Endothelial cell of umbilical vein (primary cell): ENCODE measurements at regions not wholly inside any gene's neighbourhood (a gene's known extent, or its start where the extent isn't known, plus 50 kb on each side); places are given as distances from the start of the nearest gene placed in this dataset.

Source experiments
- BruUV-seq: library from RNA; stranded (reverse); fragments of 400-500 nt; replicated peaks from 2 replicates; lab custom pipeline; 2021; lab: Mats Ljungman, UMichigan
- CTCF ChIA-PET: fragments of 300-600, 350-600 bp; sonication (Branson Sonifier 250); formaldehyde crosslinking; loops from one replicate; lab custom pipeline; 2021; ENCODE audit warnings: antibody characterized with exemption, inconsistent platforms; lab: Charles Lee
- POLR2A ChIA-PET: fragments of 300-600, 350-600 bp; sonication (Branson Sonifier 250); formaldehyde crosslinking; loops from one replicate; lab custom pipeline; 2021; ENCODE audit warnings: antibody characterized with exemption, inconsistent platforms; lab: Charles Lee
- DNase-seq: peaks from one replicate; pipeline ENCODE4 v3.0.0-alpha.2; 2011; ENCODE audit warnings: low read depth, low spot score
- FAIRE-seq: peaks from 2 replicates; lab custom pipeline; 2011; peaks lifted over from hg19 to GRCh38; lab: Jason Lieb, UNC
- H2AFZ ChIP-seq: 2 replicates; pipeline ENCODE4 v1.6.0; 2012; ENCODE audit warnings: low read depth, low read length, control low read depth, inconsistent platforms
- H3K27ac ChIP-seq: 2 replicates; pipeline ENCODE4 v1.5.1; 2011; ENCODE audit warnings: low read depth, mild to moderate bottlenecking, control low read depth, low read length, moderate library complexity; ENCODE audit not compliant: insufficient read depth
- H3K27me3 ChIP-seq, 2 experiments: 2 replicates each; pipeline versions ENCODE4 v1.6.0 to v1.6.1; 2011; ENCODE audit warnings: low read length in 2 of 2, mixed read lengths in 1 of 2; ENCODE audit not compliant: control insufficient read depth in 2 of 2, insufficient read depth in 2 of 2
- H3K36me3 ChIP-seq, 2 experiments: 2 replicates in 1 of 2; 3 replicates in 1 of 2; pipeline ENCODE4 v1.5.1; 2011; ENCODE audit warnings: low read length in 2 of 2, mild to moderate bottlenecking in 1 of 2, moderate library complexity in 1 of 2; ENCODE audit not compliant: control insufficient read depth in 2 of 2, insufficient read depth in 2 of 2; ENCODE audit errors: extremely low read depth in 1 of 2
- H3K4me1 ChIP-seq: 3 replicates; pipeline ENCODE4 v1.5.1; 2011; ENCODE audit warnings: mild to moderate bottlenecking, low read length; ENCODE audit not compliant: control insufficient read depth, insufficient read depth; ENCODE audit errors: extremely low read depth
- H3K4me2 ChIP-seq: 2 replicates; pipeline ENCODE4 v1.6.1; 2011; ENCODE audit warnings: low read length, control low read depth, mixed read lengths; ENCODE audit not compliant: insufficient read depth
- H3K4me3 ChIP-seq, 3 experiments: fragments of 200-600 bp in 1 of 3; sonication (generic), shearing (Covaris generic) in 1 of 3; replicated peaks in 1 of 3; 2 replicates each; pipeline ENCODE4 v1.5.1; 2011 to 2016; ENCODE audit warnings: control low read depth in 3 of 3, low read length in 3 of 3, mild to moderate bottlenecking in 2 of 3, inconsistent platforms in 1 of 3, low read depth in 1 of 3, moderate library complexity in 1 of 3; ENCODE audit not compliant: insufficient read depth in 1 of 3
- H3K79me2 ChIP-seq: 2 replicates; pipeline ENCODE4 v1.6.0; 2012; ENCODE audit warnings: low read length, inconsistent platforms; ENCODE audit not compliant: control insufficient read depth, insufficient read depth
- H3K9ac ChIP-seq: replicated peaks from 2 replicates; pipeline ENCODE3; 2011; ENCODE audit warnings: low read length, control low read depth; ENCODE audit not compliant: insufficient read depth; ENCODE audit errors: extremely low read depth
- H3K9me1 ChIP-seq: replicated peaks from 3 replicates; pipeline ENCODE4 v1.6.0; 2011; ENCODE audit warnings: mild to moderate bottlenecking, low read length; ENCODE audit not compliant: control insufficient read depth, insufficient read depth; ENCODE audit errors: extremely low read depth
- H3K9me3 ChIP-seq: replicated peaks from 2 replicates; pipeline ENCODE4 v1.5.1; 2012; ENCODE audit warnings: low read length, inconsistent platforms; ENCODE audit not compliant: control insufficient read depth, insufficient read depth
- H4K20me1 ChIP-seq: replicated peaks from 2 replicates; pipeline ENCODE3; 2011; ENCODE audit warnings: mild to moderate bottlenecking, low read length; ENCODE audit not compliant: control insufficient read depth, insufficient read depth; ENCODE audit errors: extremely low read depth
- EZH2 ChIP-seq: IDR thresholded peaks from 2 replicates; pipeline ENCODE4 v1.6.1; 2012; ENCODE audit warnings: borderline replicate concordance, low read depth, mild to moderate bottlenecking, moderate library complexity, low read length, inconsistent platforms; ENCODE audit not compliant: severe bottlenecking
- FOS ChIP-seq: IDR thresholded peaks from 2 replicates; pipeline ENCODE4 v1.6.1; 2011; ENCODE audit warnings: mild to moderate bottlenecking, low read length, moderate library complexity, borderline replicate concordance; ENCODE audit not compliant: insufficient read depth
- GATA2 ChIP-seq: IDR thresholded peaks from 2 replicates; pipeline ENCODE4 v1.7.0; 2011; ENCODE audit warnings: low read depth, mild to moderate bottlenecking, moderate library complexity, mixed read lengths, low read length; ENCODE audit not compliant: insufficient read length, insufficient read depth
- JUN ChIP-seq: IDR thresholded peaks from 2 replicates; pipeline ENCODE4 v1.6.1; 2011; ENCODE audit warnings: borderline replicate concordance, low read depth; ENCODE audit not compliant: insufficient read length, insufficient read depth
- POLR2AphosphoS5 ChIP-seq: IDR thresholded peaks from 2 replicates; pipeline ENCODE4 v1.6.1; 2012; ENCODE audit warnings: low read depth, mild to moderate bottlenecking, control low read depth, low read length, moderate library complexity; ENCODE audit not compliant: insufficient read depth
- dilution Hi-C: fragments of 300-500 bp; cut with MboI; formaldehyde crosslinking; loops from one replicate; pipeline ENCODE4 v1.15.0; 2019; ENCODE audit warnings: low sequenced_read_pairs; ENCODE audit not compliant: extremely low pct_ligation_motif_present
- intact Hi-C: fragments of 100-400 bp; cut with micrococcal nuclease; formaldehyde crosslinking; loops from one replicate; pipeline ENCODE4 v1.10.0; 2022
- TF ChIP-seq, protein P1 (sequence below): IDR thresholded peaks from 2 replicates; pipeline ENCODE4 v1.6.1; 2011; ENCODE audit not compliant: insufficient read depth, insufficient read length
- TF ChIP-seq, protein P2 (sequence below), 2 donors: IDR thresholded peaks; 1 replicate in 1 of 2; 2 replicates in 1 of 2; pipeline ENCODE4 v1.5.1; 2011; ENCODE audit warnings: low read length in 2 of 2, mild to moderate bottlenecking in 2 of 2, moderate library complexity in 2 of 2, control low read depth in 1 of 2, inconsistent platforms in 1 of 2, low read depth in 1 of 2; ENCODE audit not compliant: insufficient read depth in 1 of 2; ENCODE audit errors: extremely low read depth in 1 of 2

DNA sequence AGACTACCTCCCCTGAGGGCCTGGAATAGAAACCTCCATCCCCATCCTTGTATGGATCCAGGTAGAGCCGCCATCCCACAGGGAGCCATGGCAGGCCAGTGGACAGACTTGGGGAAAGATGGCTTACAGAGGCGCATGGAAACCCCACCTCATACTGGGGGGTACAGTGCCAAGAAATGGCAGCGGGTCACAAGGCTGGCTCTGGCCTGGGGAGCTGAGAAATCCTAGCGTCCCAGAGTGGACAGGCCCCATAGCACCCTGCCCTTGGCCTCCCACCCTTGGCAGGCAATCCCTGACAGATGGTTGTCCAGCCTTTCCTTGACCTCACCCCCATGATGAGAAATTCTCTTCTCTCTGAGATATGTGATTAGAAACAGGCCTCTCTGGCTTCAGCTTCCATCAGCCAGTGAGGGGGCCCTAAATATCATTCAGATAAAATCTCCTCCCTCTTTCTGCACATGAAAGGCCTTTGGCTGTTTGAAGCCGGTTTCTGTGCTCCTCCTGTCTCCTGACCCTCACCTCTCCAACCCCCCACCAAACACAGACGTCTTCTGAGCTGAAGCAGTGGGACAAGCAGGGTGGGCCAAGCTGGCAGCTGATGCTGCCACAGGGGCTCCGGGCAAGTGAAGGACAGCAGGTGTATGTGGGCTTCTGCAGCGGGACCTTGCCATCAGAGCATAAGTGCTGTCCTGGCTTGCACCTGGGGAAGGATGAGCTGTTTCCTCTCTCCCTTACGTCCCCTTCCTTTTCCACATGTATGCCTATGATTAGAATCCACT is 204.4 kb upstream of the MAMLD1 start:
- H3K4me3 ChIP-seq = no peak overlapping the region
- no peak overlapping the region for H3K9ac ChIP-seq
- DNase-seq (no peak), FAIRE-seq (no peak)
- no peaks in the 10 kb centered on the region for H3K9me3 ChIP-seq
- H3K79me2 ChIP-seq = no peaks in the 10 kb centered on the region
- no peak overlapping the region for H3K27ac ChIP-seq
- H3K36me3 ChIP-seq = no peaks in the 10 kb centered on the region
- H3K4me2 ChIP-seq = no peak overlapping the region
- TF ChIP-seq GATA2 = no peak
- no peak for TF ChIP-seq EZH2
- no peak for TF ChIP-seq FOS
- no peak for TF ChIP-seq JUN
- no peak for TF ChIP-seq POLR2AphosphoS5
- TF ChIP-seq, protein P1, sequence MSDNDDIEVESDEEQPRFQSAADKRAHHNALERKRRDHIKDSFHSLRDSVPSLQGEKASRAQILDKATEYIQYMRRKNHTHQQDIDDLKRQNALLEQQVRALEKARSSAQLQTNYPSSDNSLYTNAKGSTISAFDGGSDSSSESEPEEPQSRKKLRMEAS = no peak
- TF ChIP-seq, protein P2, sequence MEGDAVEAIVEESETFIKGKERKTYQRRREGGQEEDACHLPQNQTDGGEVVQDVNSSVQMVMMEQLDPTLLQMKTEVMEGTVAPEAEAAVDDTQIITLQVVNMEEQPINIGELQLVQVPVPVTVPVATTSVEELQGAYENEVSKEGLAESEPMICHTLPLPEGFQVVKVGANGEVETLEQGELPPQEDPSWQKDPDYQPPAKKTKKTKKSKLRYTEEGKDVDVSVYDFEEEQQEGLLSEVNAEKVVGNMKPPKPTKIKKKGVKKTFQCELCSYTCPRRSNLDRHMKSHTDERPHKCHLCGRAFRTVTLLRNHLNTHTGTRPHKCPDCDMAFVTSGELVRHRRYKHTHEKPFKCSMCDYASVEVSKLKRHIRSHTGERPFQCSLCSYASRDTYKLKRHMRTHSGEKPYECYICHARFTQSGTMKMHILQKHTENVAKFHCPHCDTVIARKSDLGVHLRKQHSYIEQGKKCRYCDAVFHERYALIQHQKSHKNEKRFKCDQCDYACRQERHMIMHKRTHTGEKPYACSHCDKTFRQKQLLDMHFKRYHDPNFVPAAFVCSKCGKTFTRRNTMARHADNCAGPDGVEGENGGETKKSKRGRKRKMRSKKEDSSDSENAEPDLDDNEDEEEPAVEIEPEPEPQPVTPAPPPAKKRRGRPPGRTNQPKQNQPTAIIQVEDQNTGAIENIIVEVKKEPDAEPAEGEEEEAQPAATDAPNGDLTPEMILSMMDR (IDR thresholded peaks at IDR 0.05; ENCODE audit: extremely low read depth in 1 of 2, insufficient read depth in 1 of 2, low read depth in 1 of 2, low read length in 2 of 2) = no peak
- no TSS peak for BruUV-seq
- no peaks in the 10 kb centered on the region for H3K4me1 ChIP-seq
- no peaks in the 10 kb centered on the region for H4K20me1 ChIP-seq
- dilution Hi-C loops = no loop called here
- H3K27me3 ChIP-seq = no peaks in the 10 kb centered on the region
- CTCF ChIA-PET = no interaction called here
- no peak overlapping the region for H2AFZ ChIP-seq
- no peaks in the 10 kb centered on the region for H3K9me1 ChIP-seq
- intact Hi-C loops = loop anchor here (10.0 kb wide), 4 partner anchors 46 to 206 kb away; partner anchors contain the start of gene MAMLD1
- POLR2A ChIA-PET = no interaction called here
